CD4-positive, alpha-beta T cell treated with Interleukin-4 for 4 hours (primary cell): ENCODE measurements at regions not wholly inside any gene's neighbourhood (a gene's known extent, or its start where the extent isn't known, plus 50 kb on each side); places are given as distances from the start of the nearest gene placed in this dataset.

Experiments
- DNase-seq: peaks from one replicate; pipeline ENCODE4 v3.0.0-alpha.2; 2020

- no peak for DNase-seq
Observed at GRCh38 chr20:24739746-24740145, 209.3 kb upstream of the CST7 start.

- no peak for DNase-seq
Observed at GRCh38 chr20:24741493-24742072, 207.5 kb upstream of the CST7 start.

GRCh38 chr20:24742436-24742835 is 206.6 kb upstream of the CST7 start:
- DNase-seq: no peak

- no peak for DNase-seq
Observed at GRCh38 chr20:24742989-24743388, 206.1 kb upstream of the CST7 start.

- no peak for DNase-seq
Observed at GRCh38 chr20:24743641-24744040, 205.4 kb upstream of the CST7 start.

GRCh38 chr20:24744747-24745146 is 204.3 kb upstream of the CST7 start:
- no peak for DNase-seq

- no peak for DNase-seq
Observed at GRCh38 chr20:24745206-24745605, 203.9 kb upstream of the CST7 start.

- DNase-seq: no peak
Observed at GRCh38 chr20:24745617-24746350, 203.3 kb upstream of the CST7 start.

- no peak for DNase-seq
Observed at GRCh38 chr20:24746351-24746685, 202.8 kb upstream of the CST7 start.

GRCh38 chr20:24747010-24747712 is 201.9 kb upstream of the CST7 start:
- no peak for DNase-seq

GRCh38 chr20:24747881-24748595 is 201.0 kb upstream of the CST7 start:
- no peak for DNase-seq

GRCh38 chr20:24751551-24751950 is 197.5 kb upstream of the CST7 start:
- no peak for DNase-seq

- no peak for DNase-seq
Observed at GRCh38 chr20:24752612-24753011, 196.5 kb upstream of the CST7 start.

GRCh38 chr20:24753130-24753529 is 195.9 kb upstream of the CST7 start:
- DNase-seq: no peak

- no peak for DNase-seq
Observed at GRCh38 chr20:24754691-24755090, 194.4 kb upstream of the CST7 start.

GRCh38 chr20:24755411-24755922 is 193.6 kb upstream of the CST7 start:
- DNase-seq: no peak

- DNase-seq: no peak
Observed at GRCh38 chr20:24756292-24757025, 192.6 kb upstream of the CST7 start.

- DNase-seq: no peak
Observed at GRCh38 chr20:24761220-24762065, 187.6 kb upstream of the CST7 start.

GRCh38 chr20:24762371-24762770 is 186.7 kb upstream of the CST7 start:
- no peak for DNase-seq

GRCh38 chr20:24762791-24763350 is 186.2 kb upstream of the CST7 start:
- DNase-seq: no peak

GRCh38 chr20:24763386-24764026 is 185.6 kb upstream of the CST7 start:
- DNase-seq: no peak
